ENCODE measurements at regions not wholly inside any gene's neighbourhood (a gene's known extent, or its start where the extent isn't known, plus 50 kb on each side); places are given as distances from the start of the nearest gene placed in this dataset.
"Not testable (repeated sequence)": the region's sequence is repeated elsewhere in the genome, so short reads cannot be mapped to it uniquely, and the experiment has no call there.

DNA sequence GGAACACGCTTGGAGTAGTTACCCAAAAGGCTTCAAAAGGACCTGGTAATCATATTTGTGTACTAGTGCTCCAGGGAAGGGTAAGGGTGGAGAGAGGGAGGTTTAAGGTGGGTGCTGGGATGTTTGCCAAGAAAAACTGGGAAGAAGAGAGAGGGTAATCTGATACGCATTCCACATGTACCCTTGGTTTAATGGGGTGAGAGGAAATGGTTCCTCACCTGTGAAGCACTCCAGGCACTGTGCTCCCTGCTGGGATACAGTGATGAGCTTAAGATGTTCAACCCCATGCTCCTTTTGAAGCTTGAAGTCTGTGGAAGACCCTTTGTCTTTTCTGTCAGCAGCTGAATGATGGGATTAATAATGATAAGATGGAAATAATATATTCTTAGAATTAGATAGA lies 98.4 kb downstream of the COX7C start:
- no peak overlapping the region for H3K27ac ChIP-seq (ENCODE audit: low read length)
- H3K9me3 ChIP-seq (ENCODE audit: low read length), result no peaks in the 10 kb centered on the region
- no peaks in the 10 kb centered on the region for H3K27me3 ChIP-seq (ENCODE audit: insufficient read depth, low read depth, low read length)
- no peak overlapping the region for H3K4me3 ChIP-seq (ENCODE audit: low read length)
- H3F3A ChIP-seq (ENCODE audit: insufficient read depth, low read length, poor library complexity, severe bottlenecking), result no peaks in the 10 kb centered on the region
- H3K9me2 ChIP-seq (ENCODE audit: insufficient read depth, low read length), result no peaks in the 10 kb centered on the region
- H3K4me2 ChIP-seq (ENCODE audit: low read length), result no peak overlapping the region
- TF ChIP-seq EZH2 (IDR thresholded peaks at IDR 0.05; ENCODE audit: borderline replicate concordance, insufficient read depth, low read length, poor library complexity, severe bottlenecking), result no peak
- TF ChIP-seq, protein P1, sequence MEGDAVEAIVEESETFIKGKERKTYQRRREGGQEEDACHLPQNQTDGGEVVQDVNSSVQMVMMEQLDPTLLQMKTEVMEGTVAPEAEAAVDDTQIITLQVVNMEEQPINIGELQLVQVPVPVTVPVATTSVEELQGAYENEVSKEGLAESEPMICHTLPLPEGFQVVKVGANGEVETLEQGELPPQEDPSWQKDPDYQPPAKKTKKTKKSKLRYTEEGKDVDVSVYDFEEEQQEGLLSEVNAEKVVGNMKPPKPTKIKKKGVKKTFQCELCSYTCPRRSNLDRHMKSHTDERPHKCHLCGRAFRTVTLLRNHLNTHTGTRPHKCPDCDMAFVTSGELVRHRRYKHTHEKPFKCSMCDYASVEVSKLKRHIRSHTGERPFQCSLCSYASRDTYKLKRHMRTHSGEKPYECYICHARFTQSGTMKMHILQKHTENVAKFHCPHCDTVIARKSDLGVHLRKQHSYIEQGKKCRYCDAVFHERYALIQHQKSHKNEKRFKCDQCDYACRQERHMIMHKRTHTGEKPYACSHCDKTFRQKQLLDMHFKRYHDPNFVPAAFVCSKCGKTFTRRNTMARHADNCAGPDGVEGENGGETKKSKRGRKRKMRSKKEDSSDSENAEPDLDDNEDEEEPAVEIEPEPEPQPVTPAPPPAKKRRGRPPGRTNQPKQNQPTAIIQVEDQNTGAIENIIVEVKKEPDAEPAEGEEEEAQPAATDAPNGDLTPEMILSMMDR (IDR thresholded peaks at IDR 0.05; ENCODE audit: poor library complexity, severe bottlenecking), result no peak
- no peak for TF ChIP-seq TAF1 (IDR thresholded peaks at IDR 0.05; ENCODE audit: low read depth)
- TF ChIP-seq RAD21 (conservative IDR thresholded peaks at IDR 0.05), result no peak
- no peak for TF ChIP-seq SMC3 (conservative IDR thresholded peaks at IDR 0.05; ENCODE audit: poor library complexity)
- no peak for TF ChIP-seq REST (IDR thresholded peaks at IDR 0.05; ENCODE audit: borderline replicate concordance)
- no peak for TF ChIP-seq EP300 (conservative IDR thresholded peaks at IDR 0.05; ENCODE audit: poor library complexity, severe bottlenecking)
- TF ChIP-seq POLR2AphosphoS5 (IDR thresholded peaks at IDR 0.05), result no peak
- no peak for TF ChIP-seq MXI1 (conservative IDR thresholded peaks at IDR 0.05; ENCODE audit: poor library complexity, severe bottlenecking)
- no peaks in the 10 kb centered on the region for H3K79me2 ChIP-seq (replicated peaks; ENCODE audit: insufficient read depth, low read length)
- no peak overlapping the region for H3K9ac ChIP-seq (ENCODE audit: low read length)
- no peaks in the 10 kb centered on the region for H4K20me1 ChIP-seq (ENCODE audit: insufficient read depth)
- no peaks in the 10 kb centered on the region for H3K36me3 ChIP-seq (ENCODE audit: insufficient read depth, low read length)
- H2AFZ ChIP-seq (ENCODE audit: low read depth, low read length), result no peak overlapping the region

DNA sequence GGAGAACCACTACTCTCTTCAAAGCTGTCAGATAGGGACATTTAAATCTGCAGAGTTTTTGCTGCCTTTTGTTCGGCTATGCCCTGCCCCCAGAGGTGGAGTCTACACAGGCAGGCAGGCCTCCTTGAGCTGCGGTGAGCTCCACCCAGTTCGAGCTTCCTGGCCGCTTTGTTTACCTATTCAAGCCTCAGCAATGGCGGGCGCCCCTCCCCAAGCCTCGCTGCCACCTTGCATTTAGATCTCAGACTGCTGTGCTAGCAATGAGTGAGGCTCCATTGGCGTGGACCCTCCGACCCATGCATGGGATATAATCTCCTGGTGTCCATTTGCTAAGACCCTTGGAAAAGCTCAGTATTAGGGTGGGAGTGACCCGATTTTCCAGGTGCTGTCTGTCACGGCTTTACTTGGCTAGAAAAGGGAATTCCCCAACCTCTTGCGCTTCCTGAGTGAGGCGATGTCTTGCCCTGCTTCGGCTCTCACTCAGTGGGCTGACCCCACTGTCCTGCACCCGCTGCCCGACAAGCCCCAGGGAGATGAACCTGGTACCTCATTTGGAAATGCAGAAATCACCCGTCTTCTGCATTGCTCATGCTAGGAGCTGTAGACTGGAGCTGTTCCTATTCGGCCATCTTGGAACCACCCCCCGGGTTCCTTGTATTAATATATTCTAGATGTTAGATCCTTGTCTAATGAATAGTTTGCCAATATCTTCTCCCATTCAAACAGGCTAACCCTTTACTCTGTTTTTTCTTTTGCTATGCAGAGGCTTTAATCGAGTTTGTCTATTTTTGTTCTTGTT lies 113.8 kb downstream of the COX7C start:
- H4K20me1 ChIP-seq (ENCODE audit: insufficient read depth); H3F3A ChIP-seq (ENCODE audit: insufficient read depth, low read length, poor library complexity, severe bottlenecking); H3K27me3 ChIP-seq (ENCODE audit: insufficient read depth, low read depth, low read length); H3K79me2 ChIP-seq (replicated peaks; ENCODE audit: insufficient read depth, low read length); H3K9me2 ChIP-seq (ENCODE audit: insufficient read depth, low read length); H3K4me2 ChIP-seq (ENCODE audit: low read length); H3K9ac ChIP-seq (ENCODE audit: low read length); H3K4me3 ChIP-seq (ENCODE audit: low read length); H2AFZ ChIP-seq (ENCODE audit: low read depth, low read length); H3K36me3 ChIP-seq (ENCODE audit: insufficient read depth, low read length); H3K27ac ChIP-seq (ENCODE audit: low read length); H3K9me3 ChIP-seq (ENCODE audit: low read length): not testable (repeated sequence)

Data from neural cell (in vitro differentiated cells).